H9 (cell line): ENCODE measurements at regions not wholly inside any gene's neighbourhood (a gene's known extent, or its start where the extent isn't known, plus 50 kb on each side); places are given as distances from the start of the nearest gene placed in this dataset.

Experiments
- DNase-seq: peaks from one replicate; pipeline ENCODE4 v3.0.0-alpha.2; 2017
- H2AFZ ChIP-seq: one replicate; pipeline ENCODE4 v1.6.1; 2013; ENCODE audit warnings: mild to moderate bottlenecking, low read length, control low read depth, moderate library complexity
- H2AK5ac ChIP-seq: 2 replicates; pipeline ENCODE4 v1.6.1; 2013; ENCODE audit warnings: low read length, control low read depth, mixed read lengths; ENCODE audit not compliant: insufficient read length
- H2BK120ac ChIP-seq: one replicate; pipeline ENCODE4 v1.6.1; 2013; ENCODE audit warnings: low read depth, mild to moderate bottlenecking, low read length, control low read depth, inconsistent platforms; ENCODE audit not compliant: poor library complexity, severe bottlenecking
- H2BK12ac ChIP-seq: 2 replicates; pipeline ENCODE4 v1.6.1; 2013; ENCODE audit warnings: low read length, control low read depth, mixed read lengths, low read depth; ENCODE audit not compliant: insufficient read length
- H2BK15ac ChIP-seq: 2 replicates; pipeline ENCODE4 v1.6.1; 2013; ENCODE audit warnings: low read depth, low read length, control low read depth
- H2BK20ac ChIP-seq: one replicate; pipeline ENCODE4 v1.6.1; 2013; ENCODE audit warnings: low read depth, mild to moderate bottlenecking, low read length, control low read depth, inconsistent platforms; ENCODE audit not compliant: poor library complexity, severe bottlenecking
- H2BK5ac ChIP-seq: 2 replicates; pipeline ENCODE4 v1.6.1; 2013; ENCODE audit warnings: low read length, control low read depth, mixed read lengths; ENCODE audit not compliant: insufficient read length
- H3K14ac ChIP-seq: 2 replicates; pipeline ENCODE4 v1.6.1; 2013; ENCODE audit warnings: low read length, control low read depth; ENCODE audit not compliant: insufficient read depth
- H3K18ac ChIP-seq: 2 replicates; pipeline ENCODE4 v1.6.1; 2013; ENCODE audit warnings: low read depth, mild to moderate bottlenecking, mixed read lengths, low read length, control low read depth; ENCODE audit not compliant: insufficient read length
- H3K23ac ChIP-seq: 2 replicates; pipeline ENCODE4 v1.6.1; 2013; ENCODE audit warnings: low read length, control low read depth, mixed read lengths, low read depth; ENCODE audit not compliant: insufficient read length
- H3K23me2 ChIP-seq: 2 replicates; pipeline ENCODE4 v1.6.1; 2013; ENCODE audit warnings: low read depth, mild to moderate bottlenecking, mixed read lengths, low read length, control low read depth; ENCODE audit not compliant: insufficient read length, poor library complexity, severe bottlenecking
- H3K27ac ChIP-seq: 2 replicates; pipeline ENCODE4 v1.5.1; 2013; ENCODE audit warnings: low read length, control low read depth, mixed read lengths, low read depth; ENCODE audit not compliant: insufficient read length
- H3K27me3 ChIP-seq: 2 replicates; pipeline ENCODE4 v1.6.1; 2013; ENCODE audit warnings: low read length, control low read depth, inconsistent platforms; ENCODE audit not compliant: insufficient read depth
- H3K4ac ChIP-seq: 2 replicates; pipeline ENCODE4 v1.6.1; 2013; ENCODE audit warnings: low read depth, mild to moderate bottlenecking, control low read depth, inconsistent platforms, low read length, moderate library complexity
- H3K4me1 ChIP-seq: 2 replicates; pipeline ENCODE4 v1.6.1; 2013; ENCODE audit warnings: low read length, control low read depth, inconsistent platforms; ENCODE audit not compliant: insufficient read depth
- H3K4me2 ChIP-seq: 2 replicates; pipeline ENCODE4 v1.6.1; 2013; ENCODE audit warnings: low read length, control low read depth, mixed read lengths; ENCODE audit not compliant: insufficient read length, insufficient read depth
- H3K56ac ChIP-seq: 2 replicates; pipeline ENCODE4 v1.6.1; 2013; ENCODE audit warnings: low read depth, mild to moderate bottlenecking, mixed read lengths, low read length, control low read depth; ENCODE audit not compliant: insufficient read length
- H3K79me1 ChIP-seq: 2 replicates; pipeline ENCODE4 v1.6.1; 2013; ENCODE audit warnings: low read depth, mild to moderate bottlenecking, moderate library complexity, low read length, control low read depth, inconsistent platforms; ENCODE audit not compliant: insufficient read depth, poor library complexity, severe bottlenecking
- H3K79me2 ChIP-seq: 2 replicates; pipeline ENCODE4 v1.6.1; 2013; ENCODE audit warnings: low read length, control low read depth, inconsistent platforms; ENCODE audit not compliant: insufficient read depth
- H3K9ac ChIP-seq: 2 replicates; pipeline ENCODE4 v1.6.1; 2013; ENCODE audit warnings: low read length, control low read depth, mixed read lengths; ENCODE audit not compliant: insufficient read length; ENCODE audit errors: extremely low read depth
- H3K9me3 ChIP-seq: one replicate; pipeline ENCODE4 v1.6.1; 2013; ENCODE audit warnings: low read depth, low read length, inconsistent platforms; ENCODE audit not compliant: control insufficient read depth
- H3T11ph ChIP-seq: one replicate; pipeline ENCODE4 v1.6.1; 2013; ENCODE audit warnings: mild to moderate bottlenecking, low read length, control low read depth, inconsistent platforms
- H4K20me1 ChIP-seq: one replicate; pipeline ENCODE4 v1.6.1; 2013; ENCODE audit not compliant: control insufficient read depth, insufficient read length, insufficient read depth
- H4K5ac ChIP-seq: 2 replicates; pipeline ENCODE4 v1.6.1; 2013; ENCODE audit warnings: low read depth, mild to moderate bottlenecking, mixed read lengths, low read length, control low read depth; ENCODE audit not compliant: insufficient read length
- H4K8ac ChIP-seq: replicated peaks from 2 replicates; pipeline ENCODE4 v1.6.1; 2013; ENCODE audit warnings: low read length, control low read depth, mixed read lengths, low read depth; ENCODE audit not compliant: insufficient read length
- H4K91ac ChIP-seq: 2 replicates; pipeline ENCODE4 v1.6.1; 2013; ENCODE audit warnings: low read depth, mild to moderate bottlenecking, moderate library complexity, mixed read lengths, low read length, control low read depth; ENCODE audit not compliant: insufficient read length
- H3K27ac Mint-ChIP-seq, 3 experiments: 2 replicates in 2 of 3; 3 replicates in 1 of 3; pipeline ENCODE4 v1.8.0; 2020 to 2021; ENCODE audit warnings: mixed read lengths in 3 of 3, mild to moderate bottlenecking in 1 of 3, moderate library complexity in 1 of 3
- H3K27me3 Mint-ChIP-seq: 2 replicates; pipeline ENCODE4 v1.8.0; 2021; ENCODE audit warnings: low read depth, mild to moderate bottlenecking, moderate library complexity, mixed read lengths
- H3K36me3 Mint-ChIP-seq, 3 experiments: 2 replicates in 2 of 3; 3 replicates in 1 of 3; pipeline ENCODE4 v1.8.0; 2020 to 2021; ENCODE audit warnings: low read depth in 3 of 3, mixed read lengths in 3 of 3; ENCODE audit not compliant: insufficient read depth in 1 of 3
- H3K4me1 Mint-ChIP-seq, 2 experiments: 2 replicates each; pipeline ENCODE4 v1.8.0; 2020; ENCODE audit warnings: mixed read lengths in 2 of 2
- H3K4me3 Mint-ChIP-seq, 2 experiments: 2 replicates in 1 of 2; 3 replicates in 1 of 2; pipeline ENCODE4 v1.8.0; 2020 to 2021; ENCODE audit warnings: mild to moderate bottlenecking in 2 of 2, mixed read lengths in 2 of 2, moderate library complexity in 1 of 2
- H3K9me3 Mint-ChIP-seq, 2 experiments: 2 replicates in 1 of 2; 3 replicates in 1 of 2; pipeline ENCODE4 v1.8.0; 2020; ENCODE audit warnings: mild to moderate bottlenecking in 2 of 2, mixed read lengths in 2 of 2, moderate library complexity in 1 of 2
- WGBS: extraction: QIAGEN DNeasy Blood & Tissue Kit; methylation state at CpG from one replicate; pipeline ENCODE4 v1.1.7; 2013; ENCODE audit warnings: missing lambda C conversion rate, low lambda C conversion rate, mixed read lengths; ENCODE audit not compliant: insufficient read length; ENCODE audit errors: extremely low coverage; 5-methylcytosine and 5-hydroxymethylcytosine counted together
- TF ChIP-seq, protein P1 (sequence below): fragments of 200-600 bp; sonication (generic); conservative IDR thresholded peaks from 3 replicates; pipeline ENCODE4 v1.8.0; 2021; ENCODE audit warnings: antibody characterized with exemption, mild to moderate bottlenecking

DNA sequence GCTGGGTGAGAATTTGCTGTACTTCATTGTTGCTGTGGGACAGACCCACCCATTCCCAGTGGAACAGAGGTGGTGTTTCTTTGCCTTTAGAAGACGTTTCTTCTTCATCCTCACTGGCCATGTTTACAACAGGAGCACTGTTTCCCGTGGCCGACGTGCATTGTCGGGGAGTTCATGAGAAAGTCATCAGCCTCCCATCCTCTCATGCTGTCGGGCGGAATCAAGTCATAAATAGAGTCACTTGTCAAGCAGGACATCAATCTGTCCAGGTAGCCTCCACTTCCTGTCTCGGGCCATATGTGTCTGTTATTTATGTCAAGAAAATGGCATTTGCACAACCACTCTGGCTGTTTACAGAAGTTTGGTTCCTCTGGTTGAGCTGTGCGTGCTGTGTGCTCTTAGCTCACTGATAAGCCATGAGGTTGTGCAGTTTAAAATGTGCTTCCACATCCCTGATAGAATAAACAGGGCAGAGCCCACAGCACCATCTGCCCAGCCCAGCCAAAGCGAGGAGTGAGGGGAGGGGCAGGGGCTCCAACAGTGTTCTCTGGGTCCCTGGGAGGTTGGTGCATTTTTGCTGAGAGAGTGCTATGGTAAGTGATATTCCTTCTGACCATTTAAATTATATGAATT is 401.9 kb upstream of the IRX2 start:
- Histone ChIP-seq H3K18ac (no peak overlapping the region), H3T11ph (no peak overlapping the region), H3K23me2 (no peaks in the 10 kb centered on the region), H2BK5ac (no peak overlapping the region), H3K79me2 (no peaks in the 10 kb centered on the region), H3K9me3 (no peaks in the 10 kb centered on the region), H2BK20ac (no peak overlapping the region), H2AK5ac (no peak overlapping the region), H3K23ac (no peak overlapping the region), H4K8ac (no peak overlapping the region), H3K4ac (no peak overlapping the region), H2AFZ (no peak overlapping the region), H3K27me3 (no peaks in the 10 kb centered on the region), H3K79me1 (no peaks in the 10 kb centered on the region), H4K91ac (no peak overlapping the region), H3K4me1 (peaks cover 3% of the 10 kb centered on the region; the same call in 1 of the 2 replicates), H3K9ac (no peak overlapping the region), H4K20me1 (no peaks in the 10 kb centered on the region), H3K14ac (no peak overlapping the region), H4K5ac (no peak overlapping the region), H3K4me2 (no peak overlapping the region), H2BK15ac (no peak overlapping the region), H2BK12ac (no peak overlapping the region), H3K56ac (no peak overlapping the region), H3K27ac (no peak overlapping the region), H2BK120ac (no peak overlapping the region)
- H3K4me3 Mint-ChIP-seq = no peak overlapping the region
- peaks cover 7 to 9% of the 10 kb centered on the region in 2 experiments for H3K9me3 Mint-ChIP-seq
- no peaks in the 10 kb centered on the region; a peak in 1 of 7 replicates for H3K36me3 Mint-ChIP-seq
- no peak overlapping the region for H3K27ac Mint-ChIP-seq
- H3K4me1 Mint-ChIP-seq = peaks cover 7 to 11% of the 10 kb centered on the region in 2 experiments
- no peak for DNase-seq
- H3K27me3 Mint-ChIP-seq = peaks cover 3% of the 10 kb centered on the region
- TF ChIP-seq, protein P1, sequence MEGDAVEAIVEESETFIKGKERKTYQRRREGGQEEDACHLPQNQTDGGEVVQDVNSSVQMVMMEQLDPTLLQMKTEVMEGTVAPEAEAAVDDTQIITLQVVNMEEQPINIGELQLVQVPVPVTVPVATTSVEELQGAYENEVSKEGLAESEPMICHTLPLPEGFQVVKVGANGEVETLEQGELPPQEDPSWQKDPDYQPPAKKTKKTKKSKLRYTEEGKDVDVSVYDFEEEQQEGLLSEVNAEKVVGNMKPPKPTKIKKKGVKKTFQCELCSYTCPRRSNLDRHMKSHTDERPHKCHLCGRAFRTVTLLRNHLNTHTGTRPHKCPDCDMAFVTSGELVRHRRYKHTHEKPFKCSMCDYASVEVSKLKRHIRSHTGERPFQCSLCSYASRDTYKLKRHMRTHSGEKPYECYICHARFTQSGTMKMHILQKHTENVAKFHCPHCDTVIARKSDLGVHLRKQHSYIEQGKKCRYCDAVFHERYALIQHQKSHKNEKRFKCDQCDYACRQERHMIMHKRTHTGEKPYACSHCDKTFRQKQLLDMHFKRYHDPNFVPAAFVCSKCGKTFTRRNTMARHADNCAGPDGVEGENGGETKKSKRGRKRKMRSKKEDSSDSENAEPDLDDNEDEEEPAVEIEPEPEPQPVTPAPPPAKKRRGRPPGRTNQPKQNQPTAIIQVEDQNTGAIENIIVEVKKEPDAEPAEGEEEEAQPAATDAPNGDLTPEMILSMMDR = no peak
- no CpG with 5 or more reads among the region's 10 CpGs for WGBS
